Suprapubic skin (tissue), 4 donors: ENCODE measurements at regions not wholly inside any gene's neighbourhood (a gene's known extent, or its start where the extent isn't known, plus 50 kb on each side); places are given as distances from the start of the nearest gene placed in this dataset.

Experiments used
- CTCF ChIP-seq, 2 donors: fragments of 200-600 bp in 1 of 2; fragments of 450-650 bp in 1 of 2; sonication (generic) in 1 of 2; IDR thresholded peaks; one replicate each; pipeline ENCODE4 v1.5.1; 2016 to 2019; ENCODE audit warnings: antibody characterized with exemption in 2 of 2, mild to moderate bottlenecking in 1 of 2, moderate library complexity in 1 of 2
- POLR2A ChIP-seq, 2 donors: fragments of 450-650 bp; IDR thresholded peaks; one replicate each; pipeline ENCODE4 v1.6.1; 2017; ENCODE audit warnings: antibody characterized with exemption in 2 of 2, mild to moderate bottlenecking in 2 of 2, moderate library complexity in 2 of 2
- POLR2AphosphoS5 ChIP-seq, 3 donors: sonication (generic); formaldehyde crosslinking; IDR thresholded peaks; one replicate each; pipeline ENCODE4 v1.6.1; 2017; ENCODE audit warnings: antibody characterized with exemption in 3 of 3

DNA sequence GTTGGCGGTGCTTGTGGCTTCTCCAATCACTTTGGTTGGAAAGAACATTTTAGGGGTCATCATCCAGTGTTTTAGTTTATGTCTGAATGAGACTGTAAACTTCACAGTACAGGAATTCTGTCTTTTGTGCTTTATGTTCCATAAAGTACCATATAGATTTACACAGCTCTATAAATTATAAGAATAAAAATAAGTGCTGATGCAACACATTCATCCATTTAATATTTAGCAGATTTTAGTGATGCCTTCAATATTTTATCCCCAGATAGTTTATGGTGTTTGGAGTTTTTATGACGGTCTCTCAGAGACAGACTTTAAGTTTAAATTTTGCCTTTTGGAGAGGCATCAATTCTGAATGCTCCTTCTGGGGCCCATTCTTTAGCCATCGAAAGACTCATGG lies 385.2 kb downstream of the ATP23 start:
- TF ChIP-seq POLR2A (IDR thresholded peaks at IDR 0.05) (no peak), POLR2AphosphoS5 (IDR thresholded peaks at IDR 0.05) (no peak), CTCF (IDR thresholded peaks at IDR 0.05) (no peak)
